HG03108 (cell line): ENCODE measurements at regions not wholly inside any gene's neighbourhood (a gene's known extent, or its start where the extent isn't known, plus 50 kb on each side); places are given as distances from the start of the nearest gene placed in this dataset.

Experiments used
- ATAC-seq: cut with Tn5 transposase; IDR thresholded peaks from one replicate; pipeline ENCODE4 v1.9.1; 2021; ENCODE audit warnings: moderate library complexity; ENCODE audit not compliant: unreplicated experiment

DNA sequence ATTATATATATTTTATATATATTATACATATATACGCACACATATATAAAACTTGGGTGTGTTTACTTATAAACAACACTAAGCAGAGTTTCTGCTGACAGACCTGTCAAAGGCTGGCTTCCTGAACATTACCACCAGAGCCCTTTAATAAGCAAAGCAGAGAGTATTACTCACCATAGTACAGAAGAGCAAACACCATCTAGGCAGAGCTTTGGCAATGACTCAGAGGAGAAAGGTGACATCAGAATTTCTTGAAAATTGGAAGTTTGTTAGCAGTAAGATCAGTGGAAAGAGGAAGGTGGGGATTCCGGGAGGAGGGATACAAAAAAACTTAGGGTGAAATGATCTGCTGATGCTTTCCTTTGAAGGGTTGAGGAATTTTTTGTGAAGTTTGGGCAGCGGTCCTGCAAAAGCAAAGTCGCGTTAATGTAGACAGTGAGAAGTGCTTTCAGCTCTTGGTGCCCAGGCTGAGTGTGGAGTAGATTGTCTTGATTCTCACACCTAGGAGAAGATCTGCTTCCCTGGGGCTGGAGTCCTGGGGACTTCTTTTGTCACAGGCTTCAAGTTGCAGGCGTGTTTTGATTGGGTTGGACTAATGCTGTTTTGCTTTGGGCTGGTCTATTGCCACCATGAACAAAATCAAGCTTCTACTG lies 109.6 kb upstream of the BACH2 start:
- no peak for ATAC-seq

DNA sequence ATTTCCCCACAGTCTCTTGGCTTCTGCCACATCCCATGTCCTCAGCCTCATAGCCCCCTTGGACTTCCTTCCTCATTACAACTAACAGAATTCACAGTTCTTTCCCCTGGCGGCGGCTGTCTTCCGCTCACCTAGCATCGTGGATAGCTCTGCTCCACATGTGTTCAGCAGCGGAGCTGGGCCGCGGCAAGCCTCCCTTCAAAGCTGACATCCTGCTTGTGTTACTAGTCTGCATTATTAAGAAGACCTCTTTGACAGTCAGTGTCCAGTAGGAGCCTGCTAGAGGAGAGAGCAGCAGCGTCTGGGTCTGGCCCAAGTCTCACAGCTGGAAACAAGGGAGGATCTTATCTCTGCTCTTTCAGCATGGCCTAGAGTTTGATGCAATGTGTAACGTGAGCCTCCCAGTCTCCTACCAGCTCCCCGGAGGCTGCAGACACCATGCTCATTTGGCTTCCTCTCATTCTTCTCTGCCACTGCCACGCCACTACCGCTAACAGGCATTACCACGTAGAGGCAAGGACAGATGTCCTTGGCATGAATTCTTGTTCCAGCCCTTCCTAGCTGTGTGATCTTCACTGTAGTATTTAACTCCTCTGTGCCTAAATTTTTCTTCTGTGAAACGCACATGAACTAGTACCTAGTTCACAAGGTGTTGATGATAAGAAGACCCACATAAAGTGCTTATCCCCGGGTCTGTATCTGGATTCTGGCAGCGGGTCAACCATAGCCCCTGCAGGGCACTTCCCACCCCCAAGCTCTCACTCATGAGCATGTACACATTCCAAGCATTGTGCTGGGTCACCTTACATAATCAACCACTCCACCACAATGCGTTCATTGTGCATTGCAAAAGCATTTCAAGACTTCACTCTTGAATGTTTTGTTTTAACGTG lies 107.1 kb upstream of the BACH2 start:
- ATAC-seq = no peak

DNA sequence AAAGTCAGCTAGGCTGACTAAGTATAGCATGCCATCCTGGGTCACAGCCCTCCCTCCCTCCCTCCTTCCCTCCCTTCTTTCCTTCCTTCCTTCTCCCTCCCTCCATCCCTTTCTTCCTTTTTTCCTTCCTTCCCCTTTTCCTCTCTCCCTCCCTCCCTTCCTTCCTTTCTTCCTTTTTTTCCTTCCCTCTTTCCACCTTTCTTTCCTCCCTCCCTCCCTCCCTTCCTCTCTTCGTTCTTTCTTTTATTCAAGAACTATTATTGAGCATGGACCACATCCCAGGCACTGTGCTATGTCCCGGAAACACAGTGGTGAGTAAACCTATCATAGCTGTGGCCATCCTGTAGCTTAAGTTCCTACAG lies 106.2 kb upstream of the BACH2 start:
- ATAC-seq = no peak

DNA sequence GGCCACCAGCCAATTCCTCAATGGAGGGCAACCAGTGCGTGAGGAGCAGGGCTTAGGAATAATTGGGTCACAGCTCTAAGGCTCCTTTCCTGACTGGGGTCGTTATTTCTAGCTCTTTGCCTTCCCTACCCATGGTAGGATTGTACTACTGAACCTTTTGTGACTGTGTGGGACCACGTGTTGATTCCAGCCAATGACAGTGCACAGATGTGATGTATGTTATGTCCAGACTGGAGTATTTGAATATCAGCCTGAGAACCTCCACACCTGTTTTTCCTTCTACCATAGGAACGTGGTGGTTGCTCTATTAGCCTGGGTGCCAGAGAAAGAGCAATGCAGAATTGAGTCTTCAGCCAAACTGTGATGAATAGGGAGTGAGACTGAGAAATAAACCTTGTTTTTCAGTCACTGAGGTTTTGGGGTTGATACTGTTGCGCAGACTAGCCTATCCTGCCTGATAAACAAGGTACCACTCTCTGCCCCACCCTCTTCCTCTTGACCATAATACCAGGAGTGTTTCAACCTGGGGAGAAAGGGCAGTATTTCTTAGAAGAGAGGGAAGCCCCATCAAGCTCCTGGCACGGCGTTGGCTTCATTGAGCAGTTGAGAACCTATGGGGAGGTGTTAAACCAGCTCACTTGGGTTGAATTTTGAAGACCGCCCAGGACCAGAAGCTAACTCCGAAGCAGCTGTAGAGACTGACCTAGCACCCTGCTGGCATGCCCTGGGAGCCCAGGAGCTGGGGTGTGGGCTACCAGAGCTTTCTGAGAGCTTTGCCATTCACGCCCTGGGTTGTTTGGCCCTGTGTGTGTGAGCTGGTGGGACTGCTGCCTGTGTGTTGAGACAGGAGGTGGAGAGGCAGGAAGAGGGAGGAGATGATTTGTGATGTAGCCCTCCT lies 105.5 kb upstream of the BACH2 start:
- ATAC-seq = no peak

DNA sequence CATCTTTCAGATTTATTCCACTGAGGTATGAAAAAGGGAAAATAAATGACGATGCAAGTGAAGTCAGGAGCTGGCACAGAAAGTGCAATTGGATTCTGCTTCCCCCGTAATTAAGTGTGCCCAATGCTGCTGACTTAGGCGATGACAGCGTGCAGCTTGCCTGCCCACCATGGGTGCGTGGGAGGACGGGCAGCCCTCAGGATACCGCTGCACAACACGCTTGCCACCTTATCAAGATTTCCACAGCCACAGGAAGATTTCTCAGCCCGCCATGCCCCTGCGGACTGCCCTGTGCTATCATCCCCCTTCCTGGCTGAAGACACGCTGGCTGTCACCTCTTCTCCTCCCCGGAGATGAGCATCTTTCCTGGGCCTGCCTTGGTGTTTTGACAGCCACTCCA lies 103.3 kb upstream of the BACH2 start:
- ATAC-seq = no peak

DNA sequence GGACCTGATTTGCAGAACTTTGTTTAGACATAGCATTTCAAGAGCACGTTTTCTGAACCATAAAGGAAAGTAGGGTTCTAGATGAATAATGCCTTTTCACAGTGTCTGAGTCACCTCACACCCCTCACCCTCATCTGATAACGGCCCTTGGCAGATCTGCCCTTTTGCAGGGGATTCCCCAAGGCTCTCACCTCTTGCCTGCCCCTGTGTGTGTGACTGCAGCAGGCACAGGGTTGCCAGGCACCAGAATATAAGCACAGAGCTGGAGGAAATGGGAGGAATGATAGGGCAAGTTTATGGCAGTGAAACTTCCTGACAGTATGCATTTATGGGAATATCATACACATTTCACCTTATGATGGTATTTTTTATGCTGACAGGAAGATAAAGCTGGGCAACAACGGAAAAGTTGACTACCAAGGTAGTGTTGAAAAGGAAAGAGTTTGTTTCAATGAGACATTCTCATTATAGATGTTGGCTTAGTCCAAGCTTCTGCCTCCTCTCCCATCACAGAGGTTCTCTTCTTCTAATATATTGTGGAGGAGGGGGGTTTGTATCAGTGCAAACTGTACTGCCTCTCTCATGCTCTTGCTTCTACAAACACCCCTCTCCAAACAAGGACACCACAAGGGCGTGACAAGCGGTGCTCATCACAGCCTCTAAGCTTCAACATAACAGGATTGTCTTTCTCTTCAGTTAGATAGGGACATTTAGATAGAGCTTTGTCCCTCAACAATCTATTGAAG lies 101.5 kb upstream of the BACH2 start:
- no peak for ATAC-seq

DNA sequence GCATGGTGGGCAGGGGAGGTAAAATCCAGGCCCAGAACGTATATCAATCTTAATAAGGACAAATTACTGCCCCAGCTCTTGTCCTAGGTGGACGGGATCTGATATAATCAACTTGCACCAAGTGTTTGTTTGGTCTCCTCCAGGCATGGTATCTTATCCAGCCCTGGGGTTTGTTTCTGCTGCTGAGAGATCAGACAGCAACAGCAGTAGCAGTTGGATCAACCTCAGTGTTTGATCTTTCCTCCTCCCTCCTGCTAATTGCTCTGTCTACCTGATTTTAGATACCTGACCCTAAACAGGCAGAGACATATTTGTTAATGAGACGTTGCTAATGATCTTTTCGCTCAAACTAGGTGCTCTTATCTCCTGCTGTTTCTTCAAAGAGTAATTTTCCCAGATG lies 100.4 kb upstream of the BACH2 start:
- no peak for ATAC-seq

DNA sequence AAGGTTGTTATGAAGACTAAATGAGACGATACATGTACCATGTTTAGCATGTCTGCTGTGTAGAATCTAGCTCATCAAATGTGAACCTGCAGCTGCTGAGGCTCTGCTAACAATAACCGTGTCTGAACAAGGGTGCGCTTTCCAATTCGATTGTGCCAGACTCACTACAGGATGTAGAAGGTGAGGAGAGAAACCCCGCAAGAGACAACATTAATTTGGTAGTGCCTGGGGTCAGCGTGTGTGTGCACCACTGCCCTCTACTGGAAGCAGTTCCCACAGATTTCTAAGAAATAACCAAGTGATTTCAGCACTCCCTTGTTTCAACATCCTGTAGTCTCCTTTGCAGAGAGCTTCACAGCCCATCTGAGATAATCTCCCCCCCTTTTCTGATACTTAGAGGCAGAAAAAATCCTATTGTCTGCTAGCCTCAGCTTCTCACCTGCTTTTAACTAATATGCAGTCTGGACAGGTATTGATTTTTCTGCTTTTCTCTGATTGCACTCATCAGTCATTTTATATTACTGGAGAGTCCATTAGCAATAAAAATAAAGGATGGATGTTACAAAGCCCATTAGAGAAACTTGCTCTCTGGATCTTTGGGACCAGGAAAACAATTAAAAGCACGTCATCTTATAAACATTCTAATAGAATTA lies 96.7 kb upstream of the BACH2 start:
- ATAC-seq = peak; percentile 68

DNA sequence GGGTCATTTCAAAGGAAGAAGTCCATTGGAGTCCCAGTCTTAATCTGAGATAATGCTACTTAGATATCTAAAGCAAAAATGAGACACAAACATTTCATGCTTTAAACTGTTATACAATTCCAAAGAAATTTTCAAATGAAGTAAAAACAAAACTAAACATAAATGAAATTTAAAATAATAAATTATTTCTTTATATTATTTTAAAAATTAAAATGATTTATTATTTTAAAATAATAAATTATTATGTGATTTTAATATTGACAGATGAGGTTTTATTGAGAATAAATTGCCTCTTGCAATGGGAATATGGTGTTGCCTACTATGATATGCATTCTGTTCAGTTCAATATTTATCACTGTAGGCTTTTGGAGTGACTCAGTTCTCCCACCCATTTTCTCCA lies 93.7 kb upstream of the BACH2 start:
- ATAC-seq = no peak

DNA sequence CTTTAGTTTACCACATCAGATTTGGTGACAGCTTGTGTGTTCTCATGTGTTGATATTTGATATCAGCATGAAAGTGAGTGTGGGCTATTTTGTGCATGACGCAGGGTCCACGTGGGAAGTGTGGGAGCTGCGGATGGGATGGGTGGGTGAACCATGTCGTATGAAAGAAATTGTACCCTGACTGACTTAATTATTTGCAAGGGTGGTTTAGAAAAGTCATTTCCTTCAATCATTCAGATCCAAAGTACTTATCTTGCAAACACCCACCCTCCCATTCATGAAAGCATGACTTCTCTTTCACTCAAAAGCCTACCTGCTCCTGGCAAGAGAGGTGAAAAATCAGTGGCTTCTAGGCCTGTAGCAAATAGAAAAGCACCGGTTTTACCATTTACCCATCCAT lies 91.8 kb upstream of the BACH2 start:
- no peak for ATAC-seq

DNA sequence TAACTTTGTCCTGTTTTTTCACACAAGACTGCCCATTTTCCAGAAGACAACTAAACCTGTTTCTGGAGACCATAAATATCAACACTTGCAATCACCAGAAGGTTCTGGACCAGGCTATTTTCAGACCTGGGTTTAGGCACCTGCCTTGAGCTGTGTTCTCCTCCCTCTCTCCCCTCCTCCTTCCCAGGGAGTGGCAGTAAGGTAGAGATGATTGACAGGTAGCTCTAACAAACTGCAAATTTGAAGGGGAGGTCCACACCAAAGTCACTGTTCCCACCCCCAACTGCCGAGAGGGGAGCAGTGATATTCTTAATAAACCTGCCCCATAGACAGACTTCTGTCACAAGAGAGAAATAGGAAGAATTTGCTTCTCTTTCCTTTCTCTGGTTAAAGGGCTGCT lies 91.2 kb upstream of the BACH2 start:
- no peak for ATAC-seq

DNA sequence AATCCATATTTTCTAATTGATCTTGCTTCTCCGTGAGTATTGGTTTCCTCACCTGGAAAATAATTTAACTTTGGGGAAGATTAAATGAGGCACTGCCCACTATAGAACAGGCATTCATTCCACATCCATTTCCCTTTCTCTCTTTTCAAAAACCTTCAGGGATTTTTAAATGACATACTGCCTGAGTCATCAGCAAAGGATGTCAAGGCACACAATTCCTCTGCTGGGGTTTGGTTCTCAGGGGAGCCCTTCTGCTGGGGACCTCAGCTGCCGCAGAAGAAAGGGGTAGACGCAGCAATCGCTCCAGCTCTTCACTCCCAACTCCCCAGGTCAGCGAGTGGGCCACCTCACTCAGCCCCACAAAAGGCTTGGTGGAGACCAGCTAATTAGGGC lies 90.7 kb upstream of the BACH2 start:
- ATAC-seq = no peak

DNA sequence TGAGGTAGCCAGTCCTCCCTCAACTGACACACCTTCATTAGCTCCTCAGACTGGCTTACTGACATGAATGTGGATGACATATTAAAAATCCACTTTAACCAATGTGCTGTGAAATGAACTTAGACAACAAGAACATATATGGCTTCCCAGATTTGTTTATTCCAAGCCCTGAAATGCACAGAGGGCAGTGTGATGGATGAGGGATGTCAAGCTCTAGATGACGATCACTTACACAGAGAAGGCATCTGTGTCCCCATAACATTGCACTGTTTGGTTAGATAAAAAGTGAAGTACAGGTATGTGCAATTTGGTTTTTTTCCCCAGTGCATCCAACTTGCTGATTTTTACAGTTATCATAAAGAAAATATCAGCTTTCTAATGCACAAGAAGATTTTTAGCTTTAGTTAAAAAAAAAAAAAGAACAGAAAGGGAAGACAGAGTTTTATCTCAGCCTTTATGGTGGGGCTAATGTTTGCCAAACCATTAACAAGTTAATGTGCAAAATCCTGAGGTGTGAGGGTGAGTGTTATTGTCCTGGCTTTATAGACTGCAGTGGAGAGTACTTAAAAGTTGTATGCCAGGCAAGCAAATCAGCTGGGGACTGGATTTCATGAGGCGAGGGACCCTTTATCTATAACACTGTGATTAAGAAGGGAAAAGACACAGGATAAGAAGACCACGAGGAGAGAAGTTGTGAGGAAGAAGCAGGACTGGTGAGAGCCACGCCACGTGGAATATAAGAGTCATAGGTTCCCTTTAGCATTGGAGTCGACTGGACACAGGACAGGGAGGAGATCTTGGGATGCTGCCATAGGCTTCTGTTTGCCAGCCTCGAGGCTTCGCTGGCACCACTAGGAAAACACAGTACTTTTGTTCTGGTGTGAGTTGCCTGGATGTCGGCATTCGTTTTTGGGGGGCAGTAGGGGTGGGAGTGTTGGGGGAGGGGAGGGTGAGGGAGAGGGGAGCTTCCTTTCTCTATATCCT lies 90.0 kb upstream of the BACH2 start:
- ATAC-seq = no peak

DNA sequence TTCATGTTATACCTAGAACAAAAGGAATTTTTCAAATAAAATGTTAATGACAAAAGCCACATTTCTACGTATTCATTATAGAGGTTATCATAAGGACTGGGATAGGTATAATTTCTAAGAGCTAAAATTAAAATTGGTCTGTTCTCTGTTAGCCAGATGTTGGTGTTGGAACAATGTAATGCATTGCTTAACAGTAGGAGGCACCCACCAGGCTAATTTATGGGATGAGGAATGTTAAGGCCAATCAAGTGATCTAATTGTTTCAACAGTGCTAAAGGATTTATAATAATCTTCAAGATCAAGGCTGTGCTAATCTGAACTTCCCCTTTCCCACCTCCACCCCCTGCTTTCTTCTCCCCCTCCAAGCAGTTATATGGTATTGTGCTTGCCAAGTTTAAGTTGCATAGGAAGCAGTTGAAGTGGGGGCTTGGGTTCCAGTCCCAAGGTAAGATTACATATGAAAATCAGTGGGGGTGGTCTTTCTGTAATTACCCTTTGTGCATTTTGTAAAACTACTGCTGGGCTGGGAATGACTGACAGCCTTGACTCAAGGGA lies 89.2 kb upstream of the BACH2 start:
- ATAC-seq = no peak

DNA sequence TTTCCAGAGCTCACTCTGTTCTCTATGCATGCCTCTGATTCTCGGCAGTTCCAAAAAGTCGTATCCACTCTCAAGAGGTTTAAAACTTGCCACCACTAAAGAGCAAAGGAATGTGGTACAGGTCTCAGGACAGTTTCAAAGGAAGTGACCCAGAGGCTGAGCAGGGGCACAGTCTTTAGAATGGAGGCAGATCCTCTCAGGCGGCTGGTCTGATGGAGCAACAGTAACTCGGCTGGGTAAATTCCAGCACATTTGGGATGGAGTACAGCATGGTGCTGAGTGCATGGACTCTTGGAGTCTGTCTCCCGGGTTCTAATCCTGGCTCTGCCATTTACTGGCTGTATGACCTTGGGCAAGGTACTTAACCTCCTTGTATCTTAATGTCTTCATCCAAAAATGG lies 88.1 kb upstream of the BACH2 start:
- ATAC-seq = no peak

DNA sequence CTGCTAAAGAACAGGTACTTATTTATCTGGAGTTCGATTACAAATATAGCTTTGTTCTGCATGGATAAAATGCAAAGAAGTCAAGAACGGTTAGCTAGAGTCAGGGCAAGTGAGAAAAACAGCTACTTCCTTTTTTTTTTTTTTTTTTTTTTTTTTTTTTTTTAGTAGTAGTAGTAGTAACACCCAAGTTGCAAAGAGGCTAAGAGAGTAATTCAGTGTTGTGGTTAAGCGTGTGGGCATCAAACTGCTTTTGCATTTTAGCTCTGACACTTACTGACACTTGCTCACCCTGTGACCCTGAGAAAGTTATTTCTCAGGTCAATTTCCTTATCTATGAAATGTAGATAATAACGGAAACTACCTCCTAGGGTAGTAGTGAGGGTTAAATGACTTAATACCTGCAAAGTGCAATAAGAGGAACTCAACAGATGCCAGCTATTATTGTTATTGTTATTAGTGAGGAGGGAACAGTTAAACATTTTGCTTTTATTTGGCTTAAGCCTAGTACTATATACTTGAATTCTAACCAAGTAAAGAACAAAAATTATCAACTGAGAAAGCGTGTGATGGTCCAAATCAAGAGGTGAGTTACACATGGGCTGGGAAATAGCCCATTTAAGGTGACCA lies 86.7 kb upstream of the BACH2 start:
- ATAC-seq = no peak

DNA sequence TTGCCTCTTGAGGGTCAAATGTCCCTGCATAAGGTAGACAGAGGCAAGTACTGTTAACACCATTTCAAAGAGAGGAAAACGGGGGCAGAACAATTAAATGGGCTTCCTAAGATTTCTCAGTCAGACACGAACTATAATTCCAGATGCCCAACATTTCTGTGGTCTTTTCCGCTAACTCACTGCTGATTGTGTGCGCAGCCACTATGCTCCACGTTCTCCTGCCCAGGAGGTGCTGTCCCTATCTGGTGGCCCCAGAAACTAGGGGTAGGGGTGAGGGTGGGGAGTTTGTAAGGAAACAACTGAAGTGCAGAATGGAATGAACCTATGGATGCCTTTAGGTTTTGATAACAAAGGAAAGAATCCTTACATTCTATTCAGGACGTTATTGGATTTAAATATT lies 86.1 kb upstream of the BACH2 start:
- ATAC-seq = no peak

DNA sequence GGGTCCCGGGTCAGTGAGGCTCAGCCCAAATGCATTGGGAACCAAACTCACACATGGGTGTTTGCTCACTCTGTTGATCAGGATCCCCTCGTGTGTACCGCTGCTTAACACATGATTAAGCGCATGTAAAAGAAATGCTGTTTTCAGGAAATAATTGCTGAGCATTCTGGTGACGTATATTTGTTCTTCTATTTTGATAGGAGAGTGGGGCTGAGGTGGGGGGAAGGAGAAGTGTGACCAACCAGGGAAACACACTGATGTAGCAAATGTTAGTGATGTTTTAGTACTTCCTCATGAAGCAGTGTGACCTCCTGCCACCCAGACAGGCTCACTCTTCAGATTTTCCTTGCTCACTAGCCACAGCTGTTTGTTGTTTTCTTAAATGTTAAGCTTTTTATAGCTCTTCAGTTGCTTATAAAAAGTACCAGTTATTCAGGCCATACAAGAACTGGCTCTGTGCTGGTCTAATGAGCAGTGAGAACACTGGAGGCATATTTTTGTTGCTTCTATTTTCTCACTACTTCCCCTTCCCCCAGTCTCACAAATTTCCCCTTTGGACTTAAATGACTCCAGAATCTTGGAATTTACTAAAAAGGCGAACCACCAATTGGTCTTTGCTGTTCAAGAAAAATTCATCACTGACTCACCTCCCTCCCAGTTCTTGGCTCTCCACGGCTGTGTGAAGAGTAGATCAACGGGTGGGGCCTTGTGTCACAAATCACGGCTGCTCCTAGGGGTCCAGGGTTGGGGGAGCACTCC lies 79.2 kb upstream of the BACH2 start:
- ATAC-seq = no peak
